Liver (tissue), 8 donors: ENCODE measurements at regions not wholly inside any gene's neighbourhood (a gene's known extent, or its start where the extent isn't known, plus 50 kb on each side); places are given as distances from the start of the nearest gene placed in this dataset.

Experiments
- DNase-seq: peaks from one replicate; pipeline ENCODE4 v3.0.0-alpha.2; 2017; ENCODE audit warnings: low spot score
- H3K27ac ChIP-seq, 2 donors: one replicate each; pipeline ENCODE4 v1.7.0; 2013; ENCODE audit warnings: inconsistent platforms in 2 of 2, low read length in 2 of 2, control low read depth in 1 of 2, low read depth in 1 of 2, mild to moderate bottlenecking in 1 of 2
- H3K27me3 ChIP-seq, 4 donors: one replicate each; pipeline versions ENCODE4 v1.6.1 to v1.7.0; 2013; ENCODE audit warnings: low read length in 3 of 4, inconsistent platforms in 1 of 4, mild to moderate bottlenecking in 1 of 4, moderate library complexity in 1 of 4; ENCODE audit not compliant: control insufficient read depth in 4 of 4, insufficient read depth in 4 of 4
- H3K36me3 ChIP-seq, 4 donors: one replicate each; pipeline versions ENCODE4 v1.6.1 to v1.7.0; 2013; ENCODE audit warnings: low read length in 3 of 4, mild to moderate bottlenecking in 3 of 4, low read depth in 1 of 4, moderate library complexity in 1 of 4; ENCODE audit not compliant: control insufficient read depth in 4 of 4, insufficient read depth in 3 of 4
- H3K4me1 ChIP-seq, 4 donors: one replicate each; pipeline versions ENCODE4 v1.6.1 to v1.7.0; 2013; ENCODE audit warnings: low read length in 3 of 4, mild to moderate bottlenecking in 3 of 4, moderate library complexity in 1 of 4; ENCODE audit not compliant: control insufficient read depth in 4 of 4, insufficient read depth in 4 of 4
- H3K4me3 ChIP-seq, 3 donors: one replicate each; pipeline versions ENCODE4 v1.6.1 to v1.7.0; 2013; ENCODE audit warnings: low read length in 3 of 3, control low read depth in 1 of 3, low read depth in 1 of 3, mild to moderate bottlenecking in 1 of 3
- H3K9ac ChIP-seq, 2 donors: one replicate each; pipeline ENCODE4 v1.7.0; 2013; ENCODE audit warnings: low read length in 2 of 2, mild to moderate bottlenecking in 2 of 2, moderate library complexity in 2 of 2, control low read depth in 1 of 2, low read depth in 1 of 2
- H3K9me3 ChIP-seq, 4 donors: one replicate each; pipeline versions ENCODE4 v1.6.1 to v1.7.0; 2013; ENCODE audit warnings: low read length in 3 of 4; ENCODE audit not compliant: control insufficient read depth in 4 of 4
- EGR1 ChIP-seq, 2 donors: IDR thresholded peaks; 2 replicates each; pipeline ENCODE4 v1.6.1; 2016 to 2018; ENCODE audit warnings: antibody characterized with exemption in 2 of 2, low read depth in 2 of 2
- FOXA1 ChIP-seq: IDR thresholded peaks from 2 replicates; pipeline ENCODE4 v1.6.1; 2016; ENCODE audit warnings: antibody characterized with exemption
- FOXA2 ChIP-seq: IDR thresholded peaks from 2 replicates; pipeline ENCODE4 v1.6.1; 2016; ENCODE audit warnings: antibody characterized with exemption
- GABPA ChIP-seq, 2 donors: IDR thresholded peaks in 1 of 2; conservative IDR thresholded peaks in 1 of 2; 2 replicates each; pipeline ENCODE4 v1.6.1; 2016; ENCODE audit warnings: antibody characterized with exemption in 2 of 2, mild to moderate bottlenecking in 1 of 2, moderate library complexity in 1 of 2
- HNF4A ChIP-seq, 2 donors: conservative IDR thresholded peaks; 2 replicates each; pipeline ENCODE4 v1.6.1; 2016; ENCODE audit warnings: antibody characterized with exemption in 2 of 2, mild to moderate bottlenecking in 2 of 2
- HNF4G ChIP-seq: IDR thresholded peaks from 2 replicates; pipeline ENCODE4 v1.6.1; 2016; ENCODE audit warnings: antibody characterized with exemption
- JUND ChIP-seq, 2 donors: IDR thresholded peaks; 2 replicates each; pipeline ENCODE4 v1.6.1; 2016; ENCODE audit warnings: antibody characterized with exemption in 2 of 2
- MAX ChIP-seq: IDR thresholded peaks from 2 replicates; pipeline ENCODE4 v1.6.1; 2016; ENCODE audit warnings: antibody characterized with exemption
- NR2F2 ChIP-seq: IDR thresholded peaks from 2 replicates; pipeline ENCODE4 v1.6.1; 2016; ENCODE audit warnings: antibody characterized with exemption
- RAD21 ChIP-seq, 2 donors: IDR thresholded peaks; 2 replicates each; pipeline ENCODE4 v1.6.1; 2016; ENCODE audit warnings: antibody characterized with exemption in 2 of 2, mild to moderate bottlenecking in 2 of 2
- REST ChIP-seq: IDR thresholded peaks from 2 replicates; pipeline ENCODE4 v1.6.1; 2016; ENCODE audit warnings: antibody characterized with exemption, mild to moderate bottlenecking
- RXRA ChIP-seq, 2 donors: IDR thresholded peaks; 2 replicates each; pipeline ENCODE4 v1.6.1; 2017 to 2018; ENCODE audit warnings: antibody characterized with exemption in 2 of 2, mild to moderate bottlenecking in 1 of 2
- SP1 ChIP-seq: IDR thresholded peaks from 2 replicates; pipeline ENCODE4 v1.6.1; 2018; ENCODE audit warnings: antibody characterized with exemption, mild to moderate bottlenecking
- TAF1 ChIP-seq: conservative IDR thresholded peaks from 2 replicates; pipeline ENCODE4 v1.6.1; 2016; ENCODE audit warnings: antibody characterized with exemption, mild to moderate bottlenecking
- YY1 ChIP-seq: IDR thresholded peaks from 2 replicates; pipeline ENCODE4 v1.6.1; 2016; ENCODE audit warnings: antibody characterized with exemption, mild to moderate bottlenecking
- ZBTB33 ChIP-seq: IDR thresholded peaks from 2 replicates; pipeline ENCODE4 v1.6.1; 2016; ENCODE audit warnings: antibody characterized with exemption
- WGBS: extraction: QIAGEN DNeasy Blood & Tissue Kit; methylation state at CpG from one replicate; pipeline ENCODE4 v1.1.7; 2013; 5-methylcytosine and 5-hydroxymethylcytosine counted together
- TF ChIP-seq, protein P1 (sequence below): fragments of 150-350 bp; IDR thresholded peaks from 2 replicates; pipeline ENCODE4 v1.5.1; 2017; ENCODE audit warnings: improper control_type of control experiment, low read depth, low read length; ENCODE audit not compliant: missing input control
- donor health status: healthy.
- donor health status: healthy.
- donor health status: healthy.
- donor health status: healthy.
- donor health status: healthy.

GRCh38 chr11:38323961-38324761 is 1726.1 kb upstream of the RAG2 start:
- no peaks in the 10 kb centered on the region for H3K9me3 ChIP-seq
- 50% methylated on average over 3 of the region's 3 CpGs for WGBS
- DNase-seq, result no peak
- no peak overlapping the region for H3K27ac ChIP-seq
- H3K36me3 ChIP-seq, result no peaks in the 10 kb centered on the region
- H3K4me3 ChIP-seq, result no peak overlapping the region
- TF ChIP-seq HNF4G (no peak), RXRA (IDR thresholded peaks at IDR 0.05) (no peak), REST (no peak)
- H3K4me1 ChIP-seq, result no peaks in the 10 kb centered on the region
- no peaks in the 10 kb centered on the region for H3K27me3 ChIP-seq
- no peak overlapping the region for H3K9ac ChIP-seq

- H3K36me3 ChIP-seq, result no peaks in the 10 kb centered on the region
- H3K4me3 ChIP-seq, result no peak overlapping the region
- peaks cover 1 to 8% (median 6%) of the 10 kb centered on the region in 4 donors for H3K9me3 ChIP-seq
- no peaks in the 10 kb centered on the region for H3K27me3 ChIP-seq
- no peak for TF ChIP-seq HNF4G
- TF ChIP-seq TAF1, result no peak
- no peak overlapping the region for H3K27ac ChIP-seq
- 73% methylated on average over 1 of the region's 1 CpG for WGBS
- H3K9ac ChIP-seq, result no peak overlapping the region
- DNase-seq, result no peak
- no peaks in the 10 kb centered on the region for H3K4me1 ChIP-seq
Measured at GRCh38 chr11:38315151-38315550, 1717.1 kb upstream of the RAG2 start.

DNA sequence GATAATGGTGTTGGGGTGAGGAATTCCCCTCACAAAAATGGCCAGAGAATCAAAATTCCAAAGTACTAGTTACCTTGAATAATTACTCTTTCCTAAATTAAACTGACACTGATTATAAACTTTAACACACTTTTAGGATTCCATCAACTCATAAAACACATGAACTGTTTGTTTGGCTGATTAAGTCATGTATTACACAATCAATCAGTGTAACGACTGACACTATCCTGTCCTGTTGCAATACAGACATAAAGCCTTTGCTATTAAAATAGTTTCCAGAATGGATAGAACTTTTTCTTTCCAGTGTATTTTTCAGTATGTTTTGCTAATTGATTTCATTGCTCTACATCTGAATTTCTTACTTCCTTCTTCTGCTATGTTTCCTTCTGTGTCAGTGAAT is 1709.4 kb upstream of the RAG2 start:
- Histone ChIP-seq H3K36me3 (no peaks in the 10 kb centered on the region), H3K9ac (no peak overlapping the region), H3K27me3 (no peaks in the 10 kb centered on the region), H3K9me3 (no peaks in the 10 kb centered on the region), H3K27ac (no peak overlapping the region), H3K4me1 (no peaks in the 10 kb centered on the region), H3K4me3 (no peak overlapping the region)
- WGBS, result 39% methylated on average over 1 of the region's 1 CpG
- no peak for DNase-seq
- TF ChIP-seq SP1 (no peak), RAD21 (IDR thresholded peaks at IDR 0.05) (no peak), GABPA (IDR thresholded peaks at IDR 0.05 in 1 of 2, conservative IDR thresholded peaks at IDR 0.05 in 1 of 2) (no peak), REST (no peak), RXRA (IDR thresholded peaks at IDR 0.05) (no peak), YY1 (no peak), EGR1 (IDR thresholded peaks at IDR 0.05; ENCODE audit: low read depth in 2 of 2) (no peak), ZBTB33 (no peak), NR2F2 (no peak), HNF4A (conservative IDR thresholded peaks at IDR 0.05) (no peak), FOXA2 (no peak), TAF1 (no peak), JUND (IDR thresholded peaks at IDR 0.05) (no peak), HNF4G (no peak), FOXA1 (no peak), MAX (no peak)
- TF ChIP-seq, protein P1, sequence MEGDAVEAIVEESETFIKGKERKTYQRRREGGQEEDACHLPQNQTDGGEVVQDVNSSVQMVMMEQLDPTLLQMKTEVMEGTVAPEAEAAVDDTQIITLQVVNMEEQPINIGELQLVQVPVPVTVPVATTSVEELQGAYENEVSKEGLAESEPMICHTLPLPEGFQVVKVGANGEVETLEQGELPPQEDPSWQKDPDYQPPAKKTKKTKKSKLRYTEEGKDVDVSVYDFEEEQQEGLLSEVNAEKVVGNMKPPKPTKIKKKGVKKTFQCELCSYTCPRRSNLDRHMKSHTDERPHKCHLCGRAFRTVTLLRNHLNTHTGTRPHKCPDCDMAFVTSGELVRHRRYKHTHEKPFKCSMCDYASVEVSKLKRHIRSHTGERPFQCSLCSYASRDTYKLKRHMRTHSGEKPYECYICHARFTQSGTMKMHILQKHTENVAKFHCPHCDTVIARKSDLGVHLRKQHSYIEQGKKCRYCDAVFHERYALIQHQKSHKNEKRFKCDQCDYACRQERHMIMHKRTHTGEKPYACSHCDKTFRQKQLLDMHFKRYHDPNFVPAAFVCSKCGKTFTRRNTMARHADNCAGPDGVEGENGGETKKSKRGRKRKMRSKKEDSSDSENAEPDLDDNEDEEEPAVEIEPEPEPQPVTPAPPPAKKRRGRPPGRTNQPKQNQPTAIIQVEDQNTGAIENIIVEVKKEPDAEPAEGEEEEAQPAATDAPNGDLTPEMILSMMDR, result no peak
